Stimulated activated CD4-positive, alpha-beta T cell treated with anti-CD3 and anti-CD28 coated beads, Interleukin-4, amount 100 ng/mL, for 4 hours (primary cell): ENCODE measurements at regions not wholly inside any gene's neighbourhood (a gene's known extent, or its start where the extent isn't known, plus 50 kb on each side); places are given as distances from the start of the nearest gene placed in this dataset.

Source experiments
- DNase-seq, 2 experiments: peaks; one replicate each; pipeline ENCODE4 v3.0.0-alpha.2; 2020

- DNase-seq: no peak
These were observed 768.3 kb upstream of the CDH7 start for GRCh38 chr18:64982414-64983055.

- DNase-seq: no peak
These were observed 768.9 kb upstream of the CDH7 start for GRCh38 chr18:64981915-64982314.

- no peak for DNase-seq
These were observed 771.0 kb upstream of the CDH7 start for GRCh38 chr18:64979791-64980190.

GRCh38 chr18:64974391-64975125 lies 776.3 kb upstream of the CDH7 start:
- DNase-seq: no peak

- no peak for DNase-seq
These were observed 778.3 kb upstream of the CDH7 start for GRCh38 chr18:64972545-64972944.

GRCh38 chr18:64966667-64967066 lies 784.1 kb upstream of the CDH7 start:
- no peak for DNase-seq

GRCh38 chr18:64956465-64956864 lies 794.3 kb upstream of the CDH7 start:
- no peak for DNase-seq

- DNase-seq: no peak
These were observed 800.9 kb upstream of the CDH7 start for GRCh38 chr18:64949885-64950284.

- DNase-seq: no peak
These were observed 787.8 kb upstream of the LINC00305 start for GRCh38 chr18:64936671-64937070.

- no peak for DNase-seq
These were observed 780.1 kb upstream of the LINC00305 start for GRCh38 chr18:64929036-64929435.

GRCh38 chr18:64919971-64920570 lies 771.2 kb upstream of the LINC00305 start:
- DNase-seq: no peak

GRCh38 chr18:64918851-64919250 lies 770.0 kb upstream of the LINC00305 start:
- DNase-seq: no peak

GRCh38 chr18:64893349-64893748 lies 744.5 kb upstream of the LINC00305 start:
- DNase-seq: no peak

- no peak for DNase-seq
These were observed 740.1 kb upstream of the LINC00305 start for GRCh38 chr18:64888956-64889355.

- no peak for DNase-seq
These were observed 738.1 kb upstream of the LINC00305 start for GRCh38 chr18:64886995-64887394.

GRCh38 chr18:64882896-64883295 lies 734.0 kb upstream of the LINC00305 start:
- DNase-seq: no peak

- DNase-seq: no peak
These were observed 727.9 kb upstream of the LINC00305 start for GRCh38 chr18:64876833-64877232.

GRCh38 chr18:64872710-64873458 lies 724.0 kb upstream of the LINC00305 start:
- no peak for DNase-seq

GRCh38 chr18:64854112-64854511 lies 705.2 kb upstream of the LINC00305 start:
- DNase-seq: no peak

GRCh38 chr18:64852281-64852680 lies 703.4 kb upstream of the LINC00305 start:
- DNase-seq: no peak

GRCh38 chr18:64851726-64852125 lies 702.8 kb upstream of the LINC00305 start:
- DNase-seq: no peak

GRCh38 chr18:64850791-64851190 lies 701.9 kb upstream of the LINC00305 start:
- DNase-seq: no peak

- no peak for DNase-seq
These were observed 692.2 kb upstream of the LINC00305 start for GRCh38 chr18:64840911-64841701.
